ENCODE measurements at regions not wholly inside any gene's neighbourhood (a gene's known extent, or its start where the extent isn't known, plus 50 kb on each side); places are given as distances from the start of the nearest gene placed in this dataset.
"Not testable (repeated sequence)": the region's sequence is repeated elsewhere in the genome, so short reads cannot be mapped to it uniquely, and the experiment has no call there.

GRCh38 chr13:65378484-65378883 lies 1851.7 kb downstream of the PCDH9 start:
- no peaks in the 10 kb centered on the region for H3K4me1 ChIP-seq (ENCODE audit: control extremely low read depth in 1 of 4, control insufficient read depth in 4 of 4, insufficient read depth in 4 of 4, low read length in 3 of 4)
- H3K36me3 ChIP-seq (ENCODE audit: control insufficient read depth in 4 of 4, insufficient read depth in 4 of 4, low read length in 3 of 4): no peaks in the 10 kb centered on the region
- no peak overlapping the region for H3K27ac ChIP-seq (ENCODE audit: insufficient read depth in 1 of 2, low read depth in 1 of 2, low read length in 2 of 2, poor library complexity in 1 of 2, severe bottlenecking in 2 of 2)

GRCh38 chr13:65368832-65369231 lies 1861.3 kb downstream of the PCDH9 start:
- Histone ChIP-seq H3K4me3 (ENCODE audit: control insufficient read depth in 1 of 7, extremely low read depth in 1 of 7, insufficient read depth in 4 of 7, low read depth in 2 of 7, low read length in 6 of 7) (no peak overlapping the region), H3K27me3 (replicated peaks in 2 of 5; ENCODE audit: control insufficient read depth in 4 of 5, insufficient read depth in 5 of 5, low read length in 4 of 5) (no peaks in the 10 kb centered on the region), H3K4me1 (ENCODE audit: control extremely low read depth in 1 of 4, control insufficient read depth in 4 of 4, insufficient read depth in 4 of 4, low read length in 3 of 4) (no peaks in the 10 kb centered on the region), H3K9me3 (ENCODE audit: control extremely low read depth in 1 of 5, control insufficient read depth in 4 of 5, insufficient read depth in 2 of 5, low read depth in 1 of 5, low read length in 4 of 5) (peaks cover 0 to 2% (median 0%) of the 10 kb centered on the region in 5 experiments), H3K36me3 (ENCODE audit: control insufficient read depth in 4 of 4, insufficient read depth in 4 of 4, low read length in 3 of 4) (no peaks in the 10 kb centered on the region), H3K27ac (ENCODE audit: insufficient read depth in 1 of 2, low read depth in 1 of 2, low read length in 2 of 2, poor library complexity in 1 of 2, severe bottlenecking in 2 of 2) (no peak overlapping the region)
- ChIA-PET POLR2A (no interaction called here), CTCF (no interaction called here)
- WGBS (ENCODE audit: insufficient coverage): no CpG with 5 or more reads among the region's 6 CpGs
- no peak for DNase-seq

More at GRCh38 chr13:65378484-65378883, 1851.7 kb downstream of the PCDH9 start:
- WGBS (ENCODE audit: insufficient coverage): no CpG with 5 or more reads among the region's 1 CpG
- Histone ChIP-seq H3K9me3 (ENCODE audit: control extremely low read depth in 1 of 5, control insufficient read depth in 4 of 5, insufficient read depth in 2 of 5, low read depth in 1 of 5, low read length in 4 of 5) (peaks cover 0 to 14% (median 3%) of the 10 kb centered on the region in 5 experiments), H3K4me3 (ENCODE audit: control insufficient read depth in 1 of 7, extremely low read depth in 1 of 7, insufficient read depth in 4 of 7, low read depth in 2 of 7, low read length in 6 of 7) (no peak overlapping the region), H3K27me3 (replicated peaks in 2 of 5; ENCODE audit: control insufficient read depth in 4 of 5, insufficient read depth in 5 of 5, low read length in 4 of 5) (no peaks in the 10 kb centered on the region)
- DNase-seq: no peak
- ChIA-PET POLR2A (no interaction called here), CTCF (no interaction called here)

DNA sequence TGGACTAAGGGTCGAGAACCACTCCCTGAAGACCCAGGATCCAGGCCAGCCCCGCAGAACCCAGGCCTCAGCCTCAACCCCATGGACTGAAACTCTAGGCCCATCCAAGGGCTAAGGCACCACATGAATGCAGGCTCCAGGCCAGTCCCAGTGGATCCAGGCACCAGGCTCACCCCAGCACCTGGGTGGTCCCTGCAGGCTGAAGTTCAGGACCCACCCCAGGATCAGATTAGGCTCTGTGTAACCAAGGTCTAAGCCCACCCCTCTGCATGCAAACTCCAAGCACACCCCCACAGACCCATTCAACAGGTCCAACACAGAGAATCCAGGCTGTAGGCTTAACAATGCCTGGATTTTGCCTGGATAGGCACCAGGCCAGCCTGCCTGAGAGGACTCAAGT lies 1876.2 kb downstream of the PCDH9 start:
- WGBS (ENCODE audit: insufficient coverage): 100% methylated on average over 2 of the region's 2 CpGs
- Histone ChIP-seq H3K4me3 (ENCODE audit: control insufficient read depth in 1 of 7, extremely low read depth in 1 of 7, insufficient read depth in 4 of 7, low read depth in 2 of 7, low read length in 6 of 7) (no peak overlapping the region), H3K9me3 (ENCODE audit: control extremely low read depth in 1 of 5, control insufficient read depth in 4 of 5, insufficient read depth in 2 of 5, low read depth in 1 of 5, low read length in 4 of 5) (peaks cover 0 to 10% (median 3%) of the 10 kb centered on the region in 5 experiments), H3K27ac (ENCODE audit: insufficient read depth in 1 of 2, low read depth in 1 of 2, low read length in 2 of 2, poor library complexity in 1 of 2, severe bottlenecking in 2 of 2) (no peak overlapping the region), H3K36me3 (ENCODE audit: control insufficient read depth in 4 of 4, insufficient read depth in 4 of 4, low read length in 3 of 4) (no peaks in the 10 kb centered on the region), H3K27me3 (replicated peaks in 2 of 5; ENCODE audit: control insufficient read depth in 4 of 5, insufficient read depth in 5 of 5, low read length in 4 of 5) (no peaks in the 10 kb centered on the region), H3K4me1 (ENCODE audit: control extremely low read depth in 1 of 4, control insufficient read depth in 4 of 4, insufficient read depth in 4 of 4, low read length in 3 of 4) (no peaks in the 10 kb centered on the region)
- no peak for DNase-seq
- ChIA-PET CTCF (no interaction called here), POLR2A (no interaction called here)

DNA sequence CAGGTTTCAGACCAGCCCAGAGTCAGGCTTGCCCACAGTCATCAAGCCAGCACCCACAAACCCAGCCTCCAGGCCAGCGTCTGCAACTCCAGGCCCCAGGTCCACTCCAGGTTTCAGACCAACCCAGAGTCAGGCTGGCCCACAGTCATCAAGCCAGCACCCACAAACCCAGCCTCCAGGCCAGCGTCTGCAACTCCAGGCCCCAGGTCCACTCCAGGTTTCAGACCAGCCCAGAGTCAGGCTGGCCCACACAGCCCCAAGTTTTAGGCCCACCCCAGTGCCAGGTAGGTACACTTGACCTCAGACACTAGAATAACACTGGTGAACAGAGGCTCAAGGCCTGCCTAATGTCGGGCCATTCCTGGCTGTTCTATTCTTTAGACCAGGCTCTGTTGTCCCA lies 1877.0 kb downstream of the PCDH9 start:
- H3K9me3 ChIP-seq (ENCODE audit: control extremely low read depth in 1 of 5, control insufficient read depth in 4 of 5, insufficient read depth in 2 of 5, low read depth in 1 of 5, low read length in 4 of 5); H3K36me3 ChIP-seq (ENCODE audit: control insufficient read depth in 4 of 4, insufficient read depth in 4 of 4, low read length in 3 of 4); POLR2A ChIA-PET; CTCF ChIA-PET; H3K4me1 ChIP-seq (ENCODE audit: control extremely low read depth in 1 of 4, control insufficient read depth in 4 of 4, insufficient read depth in 4 of 4, low read length in 3 of 4); H3K27ac ChIP-seq (ENCODE audit: insufficient read depth in 1 of 2, low read depth in 1 of 2, low read length in 2 of 2, poor library complexity in 1 of 2, severe bottlenecking in 2 of 2); DNase-seq; H3K27me3 ChIP-seq (replicated peaks in 2 of 5; ENCODE audit: control insufficient read depth in 4 of 5, insufficient read depth in 5 of 5, low read length in 4 of 5); H3K4me3 ChIP-seq (ENCODE audit: control insufficient read depth in 1 of 7, extremely low read depth in 1 of 7, insufficient read depth in 4 of 7, low read depth in 2 of 7, low read length in 6 of 7): not testable (repeated sequence)
- 93% methylated on average over 2 of the region's 3 CpGs for WGBS (ENCODE audit: insufficient coverage)

GRCh38 chr13:65347420-65348030 lies 1882.6 kb downstream of the PCDH9 start:
- ChIA-PET CTCF (no interaction called here), POLR2A (no interaction called here)
- 100% methylated on average over 1 of the region's 2 CpGs for WGBS (ENCODE audit: insufficient coverage)
- H3K4me3 ChIP-seq (ENCODE audit: control insufficient read depth in 1 of 7, extremely low read depth in 1 of 7, insufficient read depth in 4 of 7, low read depth in 2 of 7, low read length in 6 of 7): no peak overlapping the region
- no peak overlapping the region for H3K27ac ChIP-seq (ENCODE audit: insufficient read depth in 1 of 2, low read depth in 1 of 2, low read length in 2 of 2, poor library complexity in 1 of 2, severe bottlenecking in 2 of 2)
- no peaks in the 10 kb centered on the region for H3K27me3 ChIP-seq (replicated peaks in 2 of 5; ENCODE audit: control insufficient read depth in 4 of 5, insufficient read depth in 5 of 5, low read length in 4 of 5)
- H3K9me3 ChIP-seq (ENCODE audit: control extremely low read depth in 1 of 5, control insufficient read depth in 4 of 5, insufficient read depth in 2 of 5, low read depth in 1 of 5, low read length in 4 of 5): peaks cover 0 to 2% (median 0%) of the 10 kb centered on the region in 5 experiments
- H3K4me1 ChIP-seq (ENCODE audit: control extremely low read depth in 1 of 4, control insufficient read depth in 4 of 4, insufficient read depth in 4 of 4, low read length in 3 of 4): peaks cover 0 to 5% (median 4%) of the 10 kb centered on the region in 4 experiments
- no peak for DNase-seq
- no peaks in the 10 kb centered on the region for H3K36me3 ChIP-seq (ENCODE audit: control insufficient read depth in 4 of 4, insufficient read depth in 4 of 4, low read length in 3 of 4)

GRCh38 chr13:65343898-65344663 lies 1886.1 kb downstream of the PCDH9 start:
- CTCF ChIA-PET: no interaction called here
- peaks cover 0 to 2% (median 0%) of the 10 kb centered on the region in 5 experiments for H3K9me3 ChIP-seq (ENCODE audit: control extremely low read depth in 1 of 5, control insufficient read depth in 4 of 5, insufficient read depth in 2 of 5, low read depth in 1 of 5, low read length in 4 of 5)
- no peaks in the 10 kb centered on the region for H3K36me3 ChIP-seq (ENCODE audit: control insufficient read depth in 4 of 4, insufficient read depth in 4 of 4, low read length in 3 of 4)
- DNase-seq: no peak
- no peak overlapping the region for H3K27ac ChIP-seq (ENCODE audit: insufficient read depth in 1 of 2, low read depth in 1 of 2, low read length in 2 of 2, poor library complexity in 1 of 2, severe bottlenecking in 2 of 2)
- H3K4me1 ChIP-seq (ENCODE audit: control extremely low read depth in 1 of 4, control insufficient read depth in 4 of 4, insufficient read depth in 4 of 4, low read length in 3 of 4): peaks cover 2 to 25% (median 9%) of the 10 kb centered on the region in 4 experiments
- no CpG with 5 or more reads among the region's 1 CpG for WGBS (ENCODE audit: insufficient coverage)
- H3K27me3 ChIP-seq (replicated peaks in 2 of 5; ENCODE audit: control insufficient read depth in 4 of 5, insufficient read depth in 5 of 5, low read length in 4 of 5): no peaks in the 10 kb centered on the region
- no peak overlapping the region for H3K4me3 ChIP-seq (ENCODE audit: control insufficient read depth in 1 of 7, extremely low read depth in 1 of 7, insufficient read depth in 4 of 7, low read depth in 2 of 7, low read length in 6 of 7)
- POLR2A ChIA-PET: no interaction called here

GRCh38 chr13:65342541-65343337 lies 1887.4 kb downstream of the PCDH9 start:
- no peaks in the 10 kb centered on the region for H3K36me3 ChIP-seq (ENCODE audit: control insufficient read depth in 4 of 4, insufficient read depth in 4 of 4, low read length in 3 of 4)
- ChIA-PET CTCF (interaction anchor here (0.6 kb wide), 1 partner anchor 20 kb away, joined by 3 read pairs; no protein-coding TSS in a partner anchor), POLR2A (no interaction called here)
- H3K27me3 ChIP-seq (replicated peaks in 2 of 5; ENCODE audit: control insufficient read depth in 4 of 5, insufficient read depth in 5 of 5, low read length in 4 of 5): no peaks in the 10 kb centered on the region
- peak overlapping the region in 1 of 2 experiments; percentile 65 for H3K27ac ChIP-seq (ENCODE audit: insufficient read depth in 1 of 2, low read depth in 1 of 2, low read length in 2 of 2, poor library complexity in 1 of 2, severe bottlenecking in 2 of 2)
- peak; percentile 19 to 83 (median 68) for DNase-seq
- H3K9me3 ChIP-seq (ENCODE audit: control extremely low read depth in 1 of 5, control insufficient read depth in 4 of 5, insufficient read depth in 2 of 5, low read depth in 1 of 5, low read length in 4 of 5): peaks cover 0 to 2% (median 0%) of the 10 kb centered on the region in 5 experiments
- peaks cover 4 to 26% (median 9%) of the 10 kb centered on the region in 4 experiments for H3K4me1 ChIP-seq (ENCODE audit: control extremely low read depth in 1 of 4, control insufficient read depth in 4 of 4, insufficient read depth in 4 of 4, low read length in 3 of 4)
- peak overlapping the region in 1 of 7 experiments; percentile 36 for H3K4me3 ChIP-seq (ENCODE audit: control insufficient read depth in 1 of 7, extremely low read depth in 1 of 7, insufficient read depth in 4 of 7, low read depth in 2 of 7, low read length in 6 of 7)
